ENCODE measurements at regions not wholly inside any gene's neighbourhood (a gene's known extent, or its start where the extent isn't known, plus 50 kb on each side); places are given as distances from the start of the nearest gene placed in this dataset.

DNA sequence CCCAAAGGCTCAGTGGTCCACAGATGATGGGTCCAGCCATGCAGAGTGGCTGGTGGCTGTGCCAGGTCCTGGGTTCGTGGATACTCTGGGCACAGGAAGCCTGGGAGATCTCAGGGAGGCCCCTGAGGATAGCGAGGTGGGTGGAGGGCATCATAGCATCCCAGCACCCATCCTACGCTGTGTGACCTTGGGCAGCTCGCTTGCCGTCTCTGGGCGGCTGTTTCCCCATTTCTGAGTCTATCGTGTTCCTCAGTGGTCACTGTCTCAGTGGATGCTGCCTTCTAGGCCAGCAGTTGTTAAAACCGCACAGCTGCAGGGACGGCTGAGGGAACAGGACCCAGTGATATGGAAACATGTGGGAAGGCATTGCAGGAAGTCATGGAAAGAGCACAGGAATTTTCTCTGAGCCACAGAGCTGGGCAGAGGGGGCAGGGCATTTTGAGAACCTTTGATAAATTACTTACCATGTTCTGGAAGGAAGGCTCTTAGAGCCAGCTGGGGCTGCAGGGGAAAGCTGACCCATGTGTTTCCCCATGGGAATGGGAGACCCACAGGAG, 86.4 kb upstream of the COL5A1 start:
- Histone ChIP-seq H3K9me3 (ENCODE audit: low read depth, low read length) (no peaks in the 10 kb centered on the region), H3K4me3 (no peak overlapping the region), H3K27ac (no peak overlapping the region), H3K36me3 (ENCODE audit: insufficient read depth, low read length) (no peaks in the 10 kb centered on the region), H3K9ac (ENCODE audit: insufficient read length) (no peak overlapping the region)
- no peak for DNase-seq (ENCODE audit: low read depth, low spot score)
- TF ChIP-seq FOXP2 (optimal IDR thresholded peaks at IDR 0.05; ENCODE audit: control extremely low read depth, extremely low read length, insufficient read depth) = no peak
- TF ChIP-seq EZH2 (IDR thresholded peaks at IDR 0.05) = no peak
- TF ChIP-seq POLR2AphosphoS5 (IDR thresholded peaks at IDR 0.05; ENCODE audit: borderline replicate concordance, low read depth, low read length) = no peak

GRCh38 chr9:134556531-134557068, 85.0 kb upstream of the COL5A1 start:
- Histone ChIP-seq H3K9ac (ENCODE audit: insufficient read length) (no peak overlapping the region), H3K27ac (no peak overlapping the region), H3K36me3 (ENCODE audit: insufficient read depth, low read length) (no peaks in the 10 kb centered on the region), H3K9me3 (ENCODE audit: low read depth, low read length) (no peaks in the 10 kb centered on the region), H3K4me3 (no peak overlapping the region)
- no peak for TF ChIP-seq POLR2AphosphoS5 (IDR thresholded peaks at IDR 0.05; ENCODE audit: borderline replicate concordance, low read depth, low read length)
- TF ChIP-seq FOXP2 (optimal IDR thresholded peaks at IDR 0.05; ENCODE audit: control extremely low read depth, extremely low read length, insufficient read depth) = no peak
- TF ChIP-seq EZH2 (IDR thresholded peaks at IDR 0.05) = no peak
- no peak for DNase-seq (ENCODE audit: low read depth, low spot score)

DNA sequence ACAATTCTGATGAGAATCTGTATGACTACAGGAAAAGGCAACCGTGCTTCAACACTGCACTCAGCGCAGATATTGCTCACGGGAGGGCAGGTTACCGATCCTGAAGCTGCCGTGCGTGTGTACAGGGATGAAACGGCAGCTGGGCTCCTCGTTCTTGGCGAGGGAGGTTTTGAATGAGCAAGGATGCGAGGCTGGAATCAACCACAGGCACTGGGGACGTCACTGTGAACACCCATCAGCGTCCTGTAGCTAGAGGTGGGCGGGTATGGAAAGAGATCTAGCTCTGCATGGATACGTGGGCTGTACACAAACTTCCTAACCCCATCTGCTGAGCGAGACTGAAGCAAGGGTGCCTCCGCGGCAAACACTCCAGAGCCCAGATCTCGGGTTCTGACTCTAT, 84.3 kb upstream of the COL5A1 start:
- Histone ChIP-seq H3K27ac (no peak overlapping the region), H3K36me3 (ENCODE audit: insufficient read depth, low read length) (no peaks in the 10 kb centered on the region), H3K4me3 (no peak overlapping the region), H3K9ac (ENCODE audit: insufficient read length) (no peak overlapping the region), H3K9me3 (ENCODE audit: low read depth, low read length) (no peaks in the 10 kb centered on the region)
- no peak for TF ChIP-seq POLR2AphosphoS5 (IDR thresholded peaks at IDR 0.05; ENCODE audit: borderline replicate concordance, low read depth, low read length)
- TF ChIP-seq EZH2 (IDR thresholded peaks at IDR 0.05) = no peak
- no peak for TF ChIP-seq FOXP2 (optimal IDR thresholded peaks at IDR 0.05; ENCODE audit: control extremely low read depth, extremely low read length, insufficient read depth)
- no peak for DNase-seq (ENCODE audit: low read depth, low spot score)

- TF ChIP-seq EZH2 (IDR thresholded peaks at IDR 0.05) (no peak), POLR2AphosphoS5 (IDR thresholded peaks at IDR 0.05; ENCODE audit: borderline replicate concordance, low read depth, low read length) (no peak), FOXP2 (optimal IDR thresholded peaks at IDR 0.05; ENCODE audit: control extremely low read depth, extremely low read length, insufficient read depth) (no peak)
- no peak for DNase-seq (ENCODE audit: low read depth, low spot score)
- Histone ChIP-seq H3K9me3 (ENCODE audit: low read depth, low read length) (no peaks in the 10 kb centered on the region), H3K4me3 (no peak overlapping the region), H3K36me3 (ENCODE audit: insufficient read depth, low read length) (no peaks in the 10 kb centered on the region), H3K27ac (no peak overlapping the region), H3K9ac (ENCODE audit: insufficient read length) (no peak overlapping the region)
Measured at GRCh38 chr9:134558124-134558905, 83.3 kb upstream of the COL5A1 start.

GRCh38 chr9:134559013-134559412, 82.6 kb upstream of the COL5A1 start:
- Histone ChIP-seq H3K4me3 (no peak overlapping the region), H3K36me3 (ENCODE audit: insufficient read depth, low read length) (no peaks in the 10 kb centered on the region), H3K9me3 (ENCODE audit: low read depth, low read length) (no peaks in the 10 kb centered on the region), H3K27ac (no peak overlapping the region), H3K9ac (ENCODE audit: insufficient read length) (no peak overlapping the region)
- TF ChIP-seq POLR2AphosphoS5 (IDR thresholded peaks at IDR 0.05; ENCODE audit: borderline replicate concordance, low read depth, low read length) = no peak
- no peak for TF ChIP-seq FOXP2 (optimal IDR thresholded peaks at IDR 0.05; ENCODE audit: control extremely low read depth, extremely low read length, insufficient read depth)
- no peak for TF ChIP-seq EZH2 (IDR thresholded peaks at IDR 0.05)
- no peak for DNase-seq (ENCODE audit: low read depth, low spot score)

GRCh38 chr9:134560206-134560605, 81.4 kb upstream of the COL5A1 start:
- no peaks in the 10 kb centered on the region for H3K36me3 ChIP-seq (ENCODE audit: insufficient read depth, low read length)
- no peaks in the 10 kb centered on the region for H3K9me3 ChIP-seq (ENCODE audit: low read depth, low read length)
- H3K4me3 ChIP-seq = no peak overlapping the region
- no peak for DNase-seq (ENCODE audit: low read depth, low spot score)
- TF ChIP-seq POLR2AphosphoS5 (IDR thresholded peaks at IDR 0.05; ENCODE audit: borderline replicate concordance, low read depth, low read length) (no peak), EZH2 (IDR thresholded peaks at IDR 0.05) (no peak), FOXP2 (optimal IDR thresholded peaks at IDR 0.05; ENCODE audit: control extremely low read depth, extremely low read length, insufficient read depth) (no peak)
- H3K27ac ChIP-seq = no peak overlapping the region
- no peak overlapping the region for H3K9ac ChIP-seq (ENCODE audit: insufficient read length)

- TF ChIP-seq POLR2AphosphoS5 (IDR thresholded peaks at IDR 0.05; ENCODE audit: borderline replicate concordance, low read depth, low read length) (no peak), FOXP2 (optimal IDR thresholded peaks at IDR 0.05; ENCODE audit: control extremely low read depth, extremely low read length, insufficient read depth) (no peak), EZH2 (IDR thresholded peaks at IDR 0.05) (no peak)
- no peaks in the 10 kb centered on the region for H3K36me3 ChIP-seq (ENCODE audit: insufficient read depth, low read length)
- no peak overlapping the region for H3K4me3 ChIP-seq
- DNase-seq (ENCODE audit: low read depth, low spot score) = no peak
- no peak overlapping the region for H3K9ac ChIP-seq (ENCODE audit: insufficient read length)
- no peak overlapping the region for H3K27ac ChIP-seq
- H3K9me3 ChIP-seq (ENCODE audit: low read depth, low read length) = no peaks in the 10 kb centered on the region
Measured at GRCh38 chr9:134560654-134561053, 80.9 kb upstream of the COL5A1 start.

- Histone ChIP-seq H3K36me3 (ENCODE audit: insufficient read depth, low read length) (no peaks in the 10 kb centered on the region), H3K9ac (ENCODE audit: insufficient read length) (no peak overlapping the region)
Measured at GRCh38 chr9:134561427-134562145, 80.0 kb upstream of the COL5A1 start.

More at GRCh38 chr9:134561427-134562145, 80.0 kb upstream of the COL5A1 start:
- Histone ChIP-seq H3K4me3 (no peak overlapping the region), H3K9me3 (ENCODE audit: low read depth, low read length) (no peaks in the 10 kb centered on the region), H3K27ac (no peak overlapping the region)
- DNase-seq (ENCODE audit: low read depth, low spot score) = no peak
- TF ChIP-seq EZH2 (IDR thresholded peaks at IDR 0.05) = no peak
- TF ChIP-seq FOXP2 (optimal IDR thresholded peaks at IDR 0.05; ENCODE audit: control extremely low read depth, extremely low read length, insufficient read depth) = no peak
- TF ChIP-seq POLR2AphosphoS5 (IDR thresholded peaks at IDR 0.05; ENCODE audit: borderline replicate concordance, low read depth, low read length) = no peak

All from SK-N-MC (cell line).